ENCODE measurements at regions not wholly inside any gene's neighbourhood (a gene's known extent, or its start where the extent isn't known, plus 50 kb on each side); places are given as distances from the start of the nearest gene placed in this dataset.

GRCh38 chr6:68400396-68400795 is 234.7 kb upstream of the ADGRB3 start:
- FAIRE-seq (no peak), ATAC-seq (no peak), DNase-seq (ENCODE audit: low read depth in 1 of 2, low spot score in 1 of 2) (peak in 1 of 2 experiments; percentile 0)
- Histone ChIP-seq H3K4me1 (no peaks in the 10 kb centered on the region), H3K4me2 (no peak overlapping the region), H3K27ac (no peak overlapping the region), H3K9me3 (no peaks in the 10 kb centered on the region), H3K4me3 (no peak overlapping the region)
- no peak for TF ChIP-seq SMC3 (IDR thresholded peaks at IDR 0.05)
- TF ChIP-seq CEBPB (IDR thresholded peaks at IDR 0.05): no peak
- TF ChIP-seq REST (IDR thresholded peaks at IDR 0.05): no peak
- TF ChIP-seq FOSB (CRISPR knock-in tag; IDR thresholded peaks at IDR 0.05): no peak
- TF ChIP-seq RNF2 (IDR thresholded peaks at IDR 0.05; ENCODE audit: borderline replicate concordance, low read depth): no peak
- TF ChIP-seq RFX5 (IDR thresholded peaks at IDR 0.05): no peak
- no peak for TF ChIP-seq SREBF2 (IDR thresholded peaks at IDR 0.05)
- TF ChIP-seq HMGXB4 (CRISPR knock-in tag; IDR thresholded peaks at IDR 0.05; ENCODE audit: borderline replicate concordance): no peak
- TF ChIP-seq TFCP2L1 (CRISPR knock-in tag; IDR thresholded peaks at IDR 0.05): no peak
- TF ChIP-seq PHF8 (IDR thresholded peaks at IDR 0.05; ENCODE audit: borderline replicate concordance, low read depth): no peak
- no peak for TF ChIP-seq POLR2AphosphoS2 (conservative IDR thresholded peaks at IDR 0.05; ENCODE audit: low read length)
- TF ChIP-seq CBX8 (IDR thresholded peaks at IDR 0.05): no peak
- TF ChIP-seq ATOH8 (CRISPR knock-in tag; IDR thresholded peaks at IDR 0.05; ENCODE audit: low read depth): no peak
- no peak for TF ChIP-seq KDM5A (IDR thresholded peaks at IDR 0.05)
- TF ChIP-seq BCL3 (IDR thresholded peaks at IDR 0.05): no peak
- TF ChIP-seq CTCF (IDR thresholded peaks at IDR 0.05): no peak
- no peak for TF ChIP-seq MYC (IDR thresholded peaks at IDR 0.05; ENCODE audit: borderline replicate concordance, low read length)
- POLR2A ChIA-PET: no interaction called here
- WGBS (ENCODE audit: missing lambda C conversion rate): 44% methylated on average over 2 of the region's 2 CpGs
- CTCF ChIA-PET: no interaction called here

- ChIA-PET CTCF (no interaction called here), POLR2A (no interaction called here)
- TF ChIP-seq CHD2 (IDR thresholded peaks at IDR 0.05; ENCODE audit: low read length, partially characterized antibody) (no peak), CBX8 (IDR thresholded peaks at IDR 0.05) (no peak), GATA3 (IDR thresholded peaks at IDR 0.05; ENCODE audit: borderline replicate concordance) (no peak), REST (IDR thresholded peaks at IDR 0.05) (no peak), RARB (CRISPR knock-in tag; IDR thresholded peaks at IDR 0.05) (no peak), NFE2L2 (conservative IDR thresholded peaks at IDR 0.05; ENCODE audit: low read length) (no peak), HOXB5 (CRISPR knock-in tag; IDR thresholded peaks at IDR 0.05) (no peak), HMGXB4 (CRISPR knock-in tag; IDR thresholded peaks at IDR 0.05; ENCODE audit: borderline replicate concordance) (no peak), RFX5 (IDR thresholded peaks at IDR 0.05) (no peak), NR3C1 (IDR thresholded peaks at IDR 0.05) (no peak)
- Histone ChIP-seq H3K4me1 (no peaks in the 10 kb centered on the region), H3K4me3 (no peak overlapping the region), H3K4me2 (no peak overlapping the region), H3K9me3 (no peaks in the 10 kb centered on the region), H3K27ac (no peak overlapping the region)
- DNase-seq (ENCODE audit: low read depth in 1 of 2, low spot score in 1 of 2) (no peak), ATAC-seq (no peak), FAIRE-seq (no peak)
Observed at GRCh38 chr6:68391953-68392352, 243.1 kb upstream of the ADGRB3 start.

Data from A549 (cell line).